Stomach (tissue), 8 donors: ENCODE measurements at regions not wholly inside any gene's neighbourhood (a gene's known extent, or its start where the extent isn't known, plus 50 kb on each side); places are given as distances from the start of the nearest gene placed in this dataset.

Experiments
- DNase-seq, 2 donors: peaks; one replicate each; pipeline versions ENCODE4 v3.0.0 to v3.0.0-alpha.2; 2013 to 2019
- H3K27ac ChIP-seq, 5 donors: fragments of 200-600 bp in 4 of 5; sonication (generic) in 4 of 5; one replicate each; pipeline ENCODE4 v1.5.1; 2013 to 2019; ENCODE audit warnings: mild to moderate bottlenecking in 1 of 5, moderate library complexity in 1 of 5
- H3K27me3 ChIP-seq, 3 donors: fragments of 200-600 bp; sonication (generic); one replicate each; pipeline ENCODE4 v1.5.1; 2017 to 2019; ENCODE audit warnings: mixed run types in 1 of 3
- H3K36me3 ChIP-seq, 4 donors: fragments of 200-600 bp; sonication (generic); 1 replicate in 3 of 4; 2 replicates in 1 of 4; pipeline ENCODE4 v1.5.1; 2016 to 2019
- H3K4me1 ChIP-seq, 4 donors: fragments of 200-600 bp; sonication (generic); one replicate each; pipeline ENCODE4 v1.5.1; 2016 to 2019
- H3K4me3 ChIP-seq, 4 donors: fragments of 200-600 bp; sonication (generic) in 3 of 4; one replicate each; pipeline ENCODE4 v1.5.1; 2016 to 2019; ENCODE audit warnings: mild to moderate bottlenecking in 1 of 4
- H3K9me3 ChIP-seq, 4 donors: fragments of 200-600 bp; sonication (generic); one replicate each; pipeline ENCODE4 v1.5.1; 2016 to 2019
- EP300 ChIP-seq: sonication (generic); formaldehyde crosslinking; IDR thresholded peaks from one replicate; pipeline ENCODE4 v1.6.1; 2017; ENCODE audit warnings: antibody characterized with exemption
- POLR2A ChIP-seq, 4 donors: fragments of 450-650 bp; IDR thresholded peaks; one replicate each; pipeline ENCODE4 v1.6.1; 2016; ENCODE audit warnings: antibody characterized with exemption in 4 of 4, control low read depth in 2 of 4, mild to moderate bottlenecking in 1 of 4, moderate library complexity in 1 of 4
- POLR2AphosphoS5 ChIP-seq, 3 donors: sonication (generic); formaldehyde crosslinking; IDR thresholded peaks; one replicate each; pipeline ENCODE4 v1.6.1; 2016; ENCODE audit warnings: antibody characterized with exemption in 3 of 3
- WGBS, 5 donors: extraction: QIAGEN DNeasy Blood & Tissue Kit in 3 of 5; methylation state at CpG; one replicate each; pipeline versions ENCODE4 v1.1.5 to v1.1.7; 2013 to 2018; 5-methylcytosine and 5-hydroxymethylcytosine counted together
- intact Hi-C: fragments of 100-400 bp; cut with DNase I; formaldehyde crosslinking; loops from one replicate; pipeline ENCODE4 v1.15.1; 2023; ENCODE audit warnings: low total_unique reads
- TF ChIP-seq, protein P1 (sequence below), 7 experiments: fragments of 450-650 bp in 4 of 7; fragments of 200-600 bp in 3 of 7; sonication (generic) in 3 of 7; IDR thresholded peaks; one replicate each; pipeline ENCODE4 v1.5.1; 2016 to 2019; ENCODE audit warnings: antibody characterized with exemption in 7 of 7, control low read depth in 2 of 7, mild to moderate bottlenecking in 1 of 7
- donor health status: healthy with polysubstance abuse.
- donor health status: Bipolar disorder and iron deficiency.
- donor health status: healthy.

DNA sequence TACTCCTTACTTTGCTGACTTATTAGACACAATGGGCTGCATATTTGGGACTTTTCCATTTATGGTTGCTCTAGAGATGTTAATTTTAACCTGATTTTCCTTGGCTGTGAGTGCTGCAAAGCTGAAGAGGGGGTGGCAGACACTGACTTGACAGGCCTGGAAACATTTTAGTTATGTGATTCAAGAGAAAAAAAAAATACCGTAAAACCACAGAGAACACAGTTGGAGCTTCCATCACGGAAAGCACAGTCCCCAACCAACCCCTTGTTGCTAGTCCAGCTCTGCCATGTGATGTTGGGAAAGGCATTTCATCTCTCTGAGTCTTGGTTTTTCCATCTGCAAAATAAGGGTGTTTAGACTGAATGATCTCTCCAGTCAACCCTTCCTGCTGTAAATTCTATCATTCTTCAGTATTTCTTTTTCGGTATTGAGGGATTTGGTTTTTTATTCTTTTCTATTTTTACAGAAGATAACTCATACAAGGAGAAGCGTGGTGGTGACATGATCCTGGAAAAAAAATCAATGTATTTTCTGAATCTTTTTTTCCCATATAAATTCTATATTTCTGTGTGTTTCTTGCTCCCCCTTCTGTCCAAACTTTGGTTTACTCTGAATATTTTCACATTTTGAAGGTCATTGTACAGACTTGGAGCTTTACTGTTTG, 246.1 kb downstream of the REEP3 start:
- DNase-seq: peak in 1 of 2 donors; percentile 51
- no peak overlapping the region for H3K27ac ChIP-seq
- 59 to 71% (median 70%) methylated on average over 4 of the region's 4 CpGs for WGBS, 5 donors

DNA sequence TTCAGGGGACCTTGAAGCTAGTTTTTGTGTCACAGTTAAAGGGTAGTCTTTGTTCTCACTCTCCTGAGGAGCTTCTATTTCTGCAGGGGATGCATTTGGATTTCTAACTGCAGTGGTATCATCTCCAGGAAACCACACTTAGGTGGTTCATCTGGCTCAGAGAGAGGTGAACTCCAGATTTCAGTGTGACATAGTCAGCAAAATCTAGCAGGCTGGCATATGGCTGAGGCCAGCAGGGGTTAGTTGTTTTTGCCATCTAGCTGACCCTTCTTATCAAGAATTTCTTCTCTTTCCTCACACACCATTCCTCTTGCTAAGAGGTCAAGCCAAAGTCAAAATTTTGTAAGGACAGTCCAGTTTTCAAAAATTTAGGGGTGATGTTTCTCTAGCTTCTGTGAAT, 248.2 kb downstream of the REEP3 start:
- no peaks in the 10 kb centered on the region for H3K36me3 ChIP-seq
- H3K27ac ChIP-seq: no peak overlapping the region
- intact Hi-C loops: no loop called here
- no peak for DNase-seq
- no peaks in the 10 kb centered on the region for H3K9me3 ChIP-seq
- H3K27me3 ChIP-seq: no peaks in the 10 kb centered on the region
- H3K4me3 ChIP-seq: no peak overlapping the region
- TF ChIP-seq POLR2AphosphoS5 (IDR thresholded peaks at IDR 0.05): no peak
- TF ChIP-seq, protein P1, sequence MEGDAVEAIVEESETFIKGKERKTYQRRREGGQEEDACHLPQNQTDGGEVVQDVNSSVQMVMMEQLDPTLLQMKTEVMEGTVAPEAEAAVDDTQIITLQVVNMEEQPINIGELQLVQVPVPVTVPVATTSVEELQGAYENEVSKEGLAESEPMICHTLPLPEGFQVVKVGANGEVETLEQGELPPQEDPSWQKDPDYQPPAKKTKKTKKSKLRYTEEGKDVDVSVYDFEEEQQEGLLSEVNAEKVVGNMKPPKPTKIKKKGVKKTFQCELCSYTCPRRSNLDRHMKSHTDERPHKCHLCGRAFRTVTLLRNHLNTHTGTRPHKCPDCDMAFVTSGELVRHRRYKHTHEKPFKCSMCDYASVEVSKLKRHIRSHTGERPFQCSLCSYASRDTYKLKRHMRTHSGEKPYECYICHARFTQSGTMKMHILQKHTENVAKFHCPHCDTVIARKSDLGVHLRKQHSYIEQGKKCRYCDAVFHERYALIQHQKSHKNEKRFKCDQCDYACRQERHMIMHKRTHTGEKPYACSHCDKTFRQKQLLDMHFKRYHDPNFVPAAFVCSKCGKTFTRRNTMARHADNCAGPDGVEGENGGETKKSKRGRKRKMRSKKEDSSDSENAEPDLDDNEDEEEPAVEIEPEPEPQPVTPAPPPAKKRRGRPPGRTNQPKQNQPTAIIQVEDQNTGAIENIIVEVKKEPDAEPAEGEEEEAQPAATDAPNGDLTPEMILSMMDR (IDR thresholded peaks at IDR 0.05): no peak
- TF ChIP-seq POLR2A (IDR thresholded peaks at IDR 0.05): no peak
- TF ChIP-seq EP300: no peak
- peaks cover 0 to 13% (median 5%) of the 10 kb centered on the region in 4 donors for H3K4me1 ChIP-seq

More for the DNA sequence above, 246.1 kb downstream of the REEP3 start:
- intact Hi-C loops: no loop called here
- H3K27me3 ChIP-seq: no peaks in the 10 kb centered on the region
- peaks cover 0 to 13% (median 5%) of the 10 kb centered on the region in 4 donors for H3K4me1 ChIP-seq
- no peaks in the 10 kb centered on the region for H3K36me3 ChIP-seq
- H3K9me3 ChIP-seq: no peaks in the 10 kb centered on the region
- TF ChIP-seq POLR2A (IDR thresholded peaks at IDR 0.05) (no peak), POLR2AphosphoS5 (IDR thresholded peaks at IDR 0.05) (no peak)
- TF ChIP-seq, protein P1 (IDR thresholded peaks at IDR 0.05): peak in 2 of 7 experiments; percentile 19 to 29
- H3K4me3 ChIP-seq: no peak overlapping the region

DNA sequence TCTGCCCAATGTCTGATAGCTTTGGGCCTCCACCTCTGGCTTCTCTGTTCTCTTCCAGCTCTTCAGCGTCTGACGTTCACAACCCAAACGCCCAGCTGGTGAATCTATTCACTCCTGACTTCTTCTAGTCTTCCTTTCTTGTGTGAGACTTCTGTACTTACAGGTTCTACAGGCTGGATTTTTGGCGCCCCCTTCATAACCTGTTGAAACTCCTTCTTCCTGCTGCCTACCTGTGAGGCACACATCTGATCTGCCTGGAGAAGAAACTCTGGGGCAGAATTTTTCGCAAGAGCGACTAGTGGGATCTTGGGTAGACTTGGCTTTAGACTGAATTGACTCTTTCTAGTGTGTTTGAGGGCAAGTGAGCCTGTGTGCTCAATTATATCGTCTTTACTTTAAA, 249.3 kb downstream of the REEP3 start:
- Histone ChIP-seq H3K4me1 (peaks cover 0 to 13% (median 5%) of the 10 kb centered on the region in 4 donors), H3K9me3 (no peaks in the 10 kb centered on the region), H3K27ac (no peak overlapping the region), H3K27me3 (no peaks in the 10 kb centered on the region), H3K4me3 (no peak overlapping the region), H3K36me3 (no peaks in the 10 kb centered on the region)
- intact Hi-C loops: no loop called here
- DNase-seq: no peak
- WGBS, 5 donors: 75 to 82% (median 77%) methylated on average over 7 of the region's 7 CpGs
- no peak for TF ChIP-seq POLR2AphosphoS5 (IDR thresholded peaks at IDR 0.05)
- no peak for TF ChIP-seq POLR2A (IDR thresholded peaks at IDR 0.05)
- TF ChIP-seq EP300: no peak
- TF ChIP-seq, protein P1 (IDR thresholded peaks at IDR 0.05): no peak

DNA sequence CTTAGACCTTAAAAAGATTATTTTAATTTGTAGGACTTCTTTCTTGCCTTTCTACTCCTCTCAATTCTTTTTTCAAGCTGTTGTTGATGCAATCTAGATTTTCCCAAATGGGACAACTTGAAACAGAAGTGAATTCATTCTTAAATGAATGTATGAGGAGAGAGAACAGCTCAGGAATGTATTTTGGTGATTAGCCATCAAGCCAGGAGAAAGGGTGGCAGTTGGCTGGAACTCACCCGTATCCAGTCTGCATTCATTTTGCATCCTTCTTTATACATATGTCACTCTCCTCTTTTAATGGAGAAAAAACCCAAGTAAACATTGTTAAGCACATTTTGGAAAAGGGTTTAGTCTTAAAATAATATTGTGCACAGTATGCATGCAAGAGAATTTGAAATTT, 251.3 kb downstream of the REEP3 start:
- Histone ChIP-seq H3K36me3 (no peaks in the 10 kb centered on the region), H3K27me3 (no peaks in the 10 kb centered on the region), H3K4me1 (peaks cover 0 to 4% (median 1%) of the 10 kb centered on the region in 4 donors), H3K4me3 (no peak overlapping the region), H3K27ac (no peak overlapping the region), H3K9me3 (no peaks in the 10 kb centered on the region)
- intact Hi-C loops: no loop called here
- no peak for DNase-seq
- WGBS, 5 donors: 44 to 54% (median 48%) methylated on average over 1 of the region's 1 CpG
- TF ChIP-seq EP300: no peak
- TF ChIP-seq, protein P1 (IDR thresholded peaks at IDR 0.05): no peak
- TF ChIP-seq POLR2A (IDR thresholded peaks at IDR 0.05): no peak
- TF ChIP-seq POLR2AphosphoS5 (IDR thresholded peaks at IDR 0.05): no peak
